GM19438 (cell line): ENCODE measurements at regions not wholly inside any gene's neighbourhood (a gene's known extent, or its start where the extent isn't known, plus 50 kb on each side); places are given as distances from the start of the nearest gene placed in this dataset.
"Not testable (repeated sequence)": the region's sequence is repeated elsewhere in the genome, so short reads cannot be mapped to it uniquely, and the experiment has no call there.

Experiments
- ATAC-seq: cut with Tn5 transposase; IDR thresholded peaks from one replicate; pipeline ENCODE4 v1.9.1; 2021; ENCODE audit warnings: low read depth; ENCODE audit not compliant: unreplicated experiment

DNA sequence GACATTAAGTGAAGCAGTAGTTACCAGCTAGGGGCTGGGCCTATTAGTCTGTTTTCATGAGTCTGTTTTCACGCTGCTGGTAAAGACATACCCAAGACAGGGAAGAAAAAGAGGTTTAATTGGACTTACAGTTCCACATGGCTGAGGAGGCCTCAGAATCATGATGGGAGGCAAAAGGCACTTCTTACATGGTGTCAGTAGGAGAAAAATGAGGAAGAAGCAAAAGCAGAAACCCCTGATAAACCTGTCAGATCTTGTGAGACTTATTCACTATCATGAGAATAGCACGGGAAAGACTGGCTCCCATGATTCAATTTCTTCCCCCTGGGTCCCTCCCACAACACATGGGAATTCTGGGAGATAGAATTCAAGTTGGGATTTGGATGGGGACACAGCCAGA is 108.0 kb upstream of the LNX1 start:
- ATAC-seq, result not testable (repeated sequence)

DNA sequence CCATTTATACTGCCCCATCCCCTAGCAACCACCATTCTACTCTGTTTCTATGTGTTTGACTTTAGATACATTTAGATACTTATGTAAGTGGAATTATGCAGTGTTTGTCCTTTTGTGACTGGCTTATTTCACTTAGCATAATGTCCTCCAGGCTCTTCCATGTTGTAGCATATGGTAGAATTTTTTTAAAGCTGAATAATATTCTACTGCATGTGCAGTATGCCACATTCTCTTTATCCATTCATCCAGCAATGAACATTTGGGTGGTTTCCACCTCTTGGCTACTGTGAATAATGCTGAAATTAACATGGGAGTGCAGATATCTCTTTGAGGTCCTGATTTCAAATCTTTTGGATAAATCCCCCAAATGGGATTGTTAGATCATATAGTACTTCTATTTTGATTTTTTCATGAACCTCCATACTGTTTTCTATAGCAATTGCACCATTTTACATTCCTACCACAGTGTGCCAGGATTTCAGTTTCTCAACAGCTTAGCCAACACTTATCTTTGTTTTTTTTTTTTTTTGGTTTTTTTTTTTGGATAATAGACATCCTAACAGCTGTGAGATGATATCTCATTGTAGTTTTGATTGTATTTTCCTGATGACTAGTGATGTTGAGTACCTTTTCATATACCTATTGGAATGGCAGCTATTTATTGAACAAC is 105.9 kb upstream of the LNX1 start:
- no peak for ATAC-seq

DNA sequence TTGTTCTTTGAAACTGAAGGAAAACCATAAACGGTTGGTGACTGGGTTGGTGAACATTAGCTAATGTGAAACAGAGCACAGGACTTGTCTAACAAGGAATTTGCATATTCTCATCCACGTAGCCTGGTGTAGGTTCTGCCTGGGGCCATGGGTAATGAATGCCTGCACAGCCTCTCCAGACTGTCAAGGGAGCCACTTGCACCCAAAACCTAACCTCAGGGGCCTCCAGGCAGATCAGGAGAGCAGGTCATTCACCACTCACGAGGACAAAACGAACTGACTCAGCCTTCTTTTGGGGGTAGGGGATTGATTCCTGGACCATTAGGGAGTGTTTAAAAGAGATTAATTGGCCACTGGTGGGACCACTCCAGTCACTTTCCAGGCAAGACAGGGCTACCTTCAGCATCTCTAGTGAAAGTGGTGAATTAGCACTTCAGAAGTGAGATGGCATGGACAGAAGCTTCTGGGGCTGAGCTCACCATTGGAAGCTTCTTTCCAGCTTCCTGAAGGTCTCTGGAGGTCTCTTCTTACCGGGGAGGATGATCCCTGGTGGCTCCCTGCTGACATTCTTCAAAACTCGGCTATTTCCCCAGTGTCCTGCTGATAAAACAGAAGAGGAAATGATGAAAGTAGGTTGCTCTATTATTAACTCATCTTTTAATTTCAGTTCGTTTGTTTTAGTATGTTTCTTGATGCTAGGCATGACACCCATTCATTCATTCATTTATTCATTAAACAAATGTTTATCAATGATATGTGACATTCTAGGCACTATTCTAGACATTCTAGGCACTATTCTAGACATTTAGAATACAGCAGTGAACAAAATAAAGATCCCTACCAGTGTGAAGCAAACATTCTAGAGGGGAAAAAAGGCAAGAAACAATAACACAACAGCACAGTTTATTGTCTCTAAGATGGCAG is 104.5 kb upstream of the LNX1 start:
- peak; percentile 80 for ATAC-seq

DNA sequence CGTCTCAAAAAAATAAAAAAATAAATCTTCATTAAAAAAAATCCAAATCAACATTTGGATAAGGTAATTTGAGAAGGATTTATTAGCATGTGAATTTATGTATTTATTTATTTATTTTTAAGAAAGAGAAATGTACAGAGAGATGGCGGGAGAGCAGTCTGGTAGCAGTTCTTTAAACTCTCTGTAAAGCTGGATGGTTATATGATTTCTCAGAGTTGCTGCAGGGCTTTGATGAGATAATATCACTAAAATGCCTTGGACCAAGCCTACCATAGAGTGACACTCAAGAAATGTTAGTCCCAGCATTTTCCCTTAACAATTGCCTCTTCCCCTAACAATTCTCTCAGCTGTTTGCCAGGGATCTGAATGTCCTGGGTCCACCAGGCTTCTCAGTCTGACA is 103.4 kb upstream of the LNX1 start:
- ATAC-seq, result no peak

DNA sequence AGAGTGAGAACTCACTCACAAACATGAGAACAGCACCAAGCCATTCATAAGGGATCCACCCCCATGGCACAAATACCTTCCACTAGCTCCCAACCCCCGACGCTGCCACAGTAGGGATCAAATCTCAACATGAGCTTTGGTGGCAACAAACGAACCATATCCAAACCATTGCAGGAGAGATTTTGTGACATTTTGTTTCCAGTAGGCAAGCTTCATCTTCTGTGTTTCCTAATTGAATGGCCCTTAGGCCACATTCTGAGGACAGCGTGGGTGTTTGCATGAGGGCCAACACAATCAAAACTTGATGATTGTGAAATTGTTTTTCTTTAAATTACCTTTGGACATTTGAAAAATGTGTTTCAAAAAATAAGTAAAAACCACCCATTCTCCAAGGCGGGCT is 102.6 kb upstream of the LNX1 start:
- ATAC-seq, result no peak

DNA sequence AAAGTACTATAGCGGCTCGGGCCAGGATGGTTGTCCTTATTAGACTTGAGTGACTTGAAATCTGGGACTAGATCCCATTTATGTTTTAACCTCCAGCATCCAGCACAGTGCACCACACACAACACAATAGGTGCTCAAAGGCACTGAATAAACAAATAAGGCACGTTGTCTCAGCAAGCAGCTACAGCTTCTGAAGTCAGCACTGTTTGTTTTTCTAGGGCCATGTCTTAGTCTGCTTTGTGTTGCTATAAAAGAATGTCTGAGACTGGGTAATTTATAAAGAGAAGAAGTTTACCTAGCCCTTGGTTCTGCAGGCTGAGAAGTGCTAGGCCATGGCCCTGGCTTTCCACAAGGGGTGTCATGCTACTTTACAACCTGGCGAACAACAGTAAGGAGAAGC is 102.1 kb upstream of the LNX1 start:
- ATAC-seq, result no peak

DNA sequence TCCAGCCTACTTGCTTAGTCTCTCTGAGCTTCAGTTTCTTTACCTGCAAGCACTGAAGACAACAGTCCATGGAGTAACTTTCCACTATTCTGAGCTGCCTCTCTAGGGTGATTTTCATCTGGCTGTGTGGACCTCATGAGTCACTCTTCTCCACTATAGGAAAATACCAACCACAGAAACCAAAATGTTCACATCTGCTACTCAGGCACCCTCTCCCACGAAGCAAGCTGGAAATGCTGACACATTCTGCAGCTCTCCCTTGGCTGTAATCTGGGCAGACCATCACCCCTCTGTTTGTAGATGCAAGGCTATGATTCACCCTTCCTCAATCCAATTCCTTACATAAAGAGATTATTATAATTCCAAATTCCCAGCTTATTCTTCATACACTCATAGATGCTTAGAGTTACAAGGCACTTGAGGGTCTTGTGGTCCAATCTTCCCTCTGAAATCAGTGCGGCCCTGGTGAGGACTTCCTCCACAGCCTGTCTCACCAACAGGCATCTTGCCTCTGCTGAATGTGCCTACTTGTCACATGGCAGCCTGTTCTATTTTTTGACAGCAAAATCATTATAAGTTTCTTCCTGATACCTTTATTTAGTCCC is 97.0 kb upstream of the LNX1 start:
- ATAC-seq, result peak; percentile 75

DNA sequence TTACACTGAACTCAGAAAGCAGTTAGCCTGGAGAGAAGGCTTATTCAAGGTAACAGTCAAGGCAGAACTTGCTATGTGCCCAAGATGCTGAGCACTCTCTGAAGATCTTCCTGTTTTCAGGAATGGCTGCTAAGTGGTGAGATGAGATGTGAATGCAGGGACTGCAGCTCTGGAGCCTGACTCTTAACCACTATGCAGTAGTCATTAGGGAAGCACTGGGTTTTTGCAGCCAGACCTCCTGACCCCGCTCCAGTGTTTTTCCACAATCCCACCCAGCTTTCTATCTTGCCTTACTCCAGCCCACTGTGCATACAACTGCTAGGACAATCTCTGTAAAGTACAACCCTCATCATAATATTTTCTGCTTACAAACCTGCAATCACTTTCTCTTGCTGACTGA is 95.2 kb upstream of the LNX1 start:
- ATAC-seq, result no peak

DNA sequence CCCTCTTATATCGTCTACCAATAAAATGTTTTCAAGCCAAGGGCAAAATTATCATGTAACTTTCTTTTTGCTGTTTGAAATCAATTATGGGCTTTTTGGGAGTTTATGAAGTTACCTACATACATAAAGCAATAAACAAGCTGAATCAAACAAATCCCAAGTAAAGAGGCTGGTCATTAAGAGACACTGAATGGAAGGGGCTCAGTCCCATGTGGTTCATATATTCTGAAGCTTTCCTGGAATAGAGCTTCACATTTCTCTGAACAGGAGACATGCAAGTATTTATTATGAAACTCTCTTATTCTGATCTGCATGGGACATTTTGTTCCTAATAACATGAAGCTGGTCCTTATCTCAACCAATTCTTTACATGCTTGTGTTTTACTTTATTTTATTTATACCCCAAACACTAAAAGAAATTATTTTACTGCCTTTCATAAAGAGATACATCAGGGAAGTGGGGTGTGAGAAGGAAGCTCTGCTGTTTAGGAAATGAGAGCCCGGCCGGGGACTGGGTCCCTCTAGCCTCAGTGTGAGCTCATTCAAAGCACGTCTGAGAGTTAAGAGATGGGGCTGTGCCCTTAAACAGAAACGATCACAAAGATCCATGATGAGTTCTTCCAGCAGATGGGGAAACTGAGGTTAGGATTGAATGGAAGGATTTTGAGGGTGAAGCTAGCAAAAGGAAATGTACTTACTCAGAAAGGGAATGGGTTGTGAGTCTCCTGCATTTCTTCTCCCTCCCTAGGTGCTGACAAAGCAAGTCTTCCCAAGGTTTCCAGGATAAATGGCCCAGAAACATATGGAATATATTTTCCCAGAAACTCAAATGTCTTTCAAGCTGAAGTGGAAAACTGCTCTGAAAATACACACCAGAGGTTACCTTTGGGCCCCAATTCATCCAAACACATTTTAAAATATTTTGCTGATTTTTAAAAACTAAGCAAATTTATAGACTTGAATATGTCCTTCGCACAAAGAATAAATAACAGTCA is 93.1 kb upstream of the LNX1 start:
- no peak for ATAC-seq

DNA sequence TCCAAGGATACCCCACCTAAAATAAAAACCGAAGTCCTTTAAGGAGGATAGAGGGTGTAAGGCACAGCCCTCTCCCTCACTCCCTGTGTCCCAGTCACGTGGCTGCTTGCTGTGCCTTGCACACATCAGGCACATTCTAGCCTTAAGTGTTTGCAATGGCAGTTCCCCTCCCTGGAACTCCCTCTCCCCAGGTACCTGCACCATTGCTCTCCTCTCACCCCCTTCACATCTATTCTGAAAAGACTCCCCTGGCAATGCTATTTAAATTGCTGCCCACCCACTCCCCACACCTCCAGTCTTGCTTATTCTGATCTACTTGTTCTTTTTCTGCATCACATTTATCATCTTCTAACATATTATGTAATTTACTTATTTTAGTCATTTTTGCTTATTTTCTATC is 91.6 kb upstream of the LNX1 start:
- ATAC-seq, result no peak

DNA sequence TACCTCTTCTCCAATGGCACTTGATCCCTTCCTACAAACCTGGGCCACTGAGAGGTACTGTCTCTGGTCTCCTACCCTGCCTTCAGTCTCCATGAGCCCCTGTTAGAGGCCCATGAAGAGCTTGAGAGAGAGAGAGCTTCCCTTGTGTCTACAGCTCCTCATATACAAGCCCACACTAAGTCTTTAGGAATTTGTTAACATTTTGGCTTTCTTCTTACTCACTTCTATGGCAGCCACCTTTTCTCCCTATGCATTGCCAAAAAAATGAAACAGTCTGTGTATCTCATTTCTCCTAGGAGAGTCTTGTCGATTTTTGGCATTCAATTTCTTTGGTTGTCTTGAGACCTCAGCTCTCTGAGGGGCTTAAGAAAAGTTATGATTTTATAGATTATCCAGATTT is 90.9 kb upstream of the LNX1 start:
- ATAC-seq, result no peak

DNA sequence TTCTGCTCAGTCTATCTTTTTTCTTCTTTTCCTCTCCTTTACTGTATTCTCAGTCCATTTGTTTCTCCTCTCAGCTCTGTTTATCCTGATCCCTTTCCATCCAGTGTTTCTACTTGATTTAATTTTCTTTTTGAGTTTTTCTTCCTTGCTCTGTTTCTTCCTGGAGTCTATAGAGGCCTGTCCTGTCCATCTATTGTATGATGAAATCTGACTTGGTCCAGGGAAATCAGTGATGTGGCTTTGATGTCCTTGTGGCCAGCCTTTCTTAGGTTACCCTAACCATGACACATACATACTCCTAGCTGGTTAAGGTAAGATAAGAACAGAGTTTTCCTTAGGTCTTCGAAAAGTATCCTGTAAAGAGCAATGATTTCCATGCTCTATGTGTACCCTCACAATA is 89.3 kb upstream of the LNX1 start:
- no peak for ATAC-seq

DNA sequence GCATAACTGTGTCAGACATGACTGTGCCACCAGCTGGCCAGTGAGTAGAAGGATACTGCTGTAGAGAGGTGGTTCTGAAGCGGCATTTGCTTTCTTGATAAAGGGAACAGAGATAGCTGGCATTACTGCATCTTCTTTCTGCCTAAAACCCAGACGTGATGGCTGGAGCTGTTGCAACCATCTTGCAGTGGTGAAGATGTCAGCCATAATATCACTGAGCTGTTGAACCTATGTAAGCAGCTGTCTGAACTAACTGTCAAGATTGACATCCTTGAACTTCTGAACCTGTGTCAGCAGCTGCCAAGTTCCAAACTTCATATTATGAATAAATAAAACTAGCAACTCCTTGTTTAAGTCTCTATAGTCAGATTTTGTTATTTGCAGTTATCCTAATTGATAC is 88.9 kb upstream of the LNX1 start:
- no peak for ATAC-seq

DNA sequence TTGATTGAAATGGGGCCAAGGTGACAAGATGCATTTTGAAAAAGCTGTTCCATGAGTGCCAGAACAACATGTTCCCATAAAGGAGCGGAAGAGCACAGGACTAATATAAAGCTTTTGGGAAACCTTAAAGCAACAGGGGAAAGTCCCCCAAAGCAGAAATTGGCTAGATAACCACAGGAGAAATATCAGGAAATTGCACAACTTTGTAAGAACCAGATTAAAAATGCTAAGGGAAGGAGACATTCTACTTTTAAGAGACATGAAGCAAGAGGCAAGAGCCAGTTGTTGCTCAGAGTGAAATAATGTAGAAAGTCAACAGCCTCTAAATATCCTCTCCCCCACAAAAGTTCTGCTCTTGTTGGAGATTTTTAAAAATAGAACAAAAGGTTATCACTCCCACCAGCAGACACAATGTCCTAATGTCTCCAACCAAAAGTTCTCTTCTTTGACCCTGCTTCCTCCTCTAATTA is 85.2 kb upstream of the LNX1 start:
- no peak for ATAC-seq

DNA sequence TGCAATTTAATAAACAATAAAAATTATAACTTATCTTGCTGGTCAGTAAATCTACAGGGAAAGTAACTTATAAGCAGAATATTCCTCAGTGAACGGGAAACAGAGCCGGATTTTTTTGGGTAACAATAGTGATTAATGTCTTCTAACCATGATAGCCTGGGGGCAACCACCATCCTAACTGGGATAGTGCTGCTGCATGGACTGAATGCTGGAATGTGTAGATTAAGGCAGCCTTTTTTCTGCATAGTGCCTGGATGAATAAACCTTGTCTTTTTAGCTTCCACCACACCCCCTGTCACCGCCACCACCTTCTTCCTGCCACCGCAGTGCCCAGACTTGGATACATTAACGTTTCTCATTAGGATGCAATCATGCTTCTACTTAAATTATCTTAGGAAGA is 83.6 kb upstream of the LNX1 start:
- ATAC-seq, result no peak

DNA sequence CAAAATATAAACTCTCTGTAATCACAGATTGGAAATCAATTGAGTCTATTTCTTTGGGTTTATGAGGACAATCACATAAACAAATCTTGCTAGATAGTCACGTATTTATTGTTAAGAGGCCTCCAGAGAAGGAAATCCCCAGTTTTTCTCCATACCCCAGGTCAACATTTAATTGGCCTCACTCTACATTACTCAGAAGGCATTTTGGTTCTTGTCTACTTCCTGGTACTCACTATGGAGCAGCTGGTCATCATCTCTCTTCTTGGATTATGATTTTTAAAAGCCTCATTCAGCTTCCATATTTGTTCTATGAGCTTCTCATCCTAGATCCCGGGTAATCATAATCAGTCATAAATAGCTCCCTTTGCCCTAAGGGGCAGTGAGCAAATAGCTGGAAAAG is 81.6 kb upstream of the LNX1 start:
- ATAC-seq, result no peak

DNA sequence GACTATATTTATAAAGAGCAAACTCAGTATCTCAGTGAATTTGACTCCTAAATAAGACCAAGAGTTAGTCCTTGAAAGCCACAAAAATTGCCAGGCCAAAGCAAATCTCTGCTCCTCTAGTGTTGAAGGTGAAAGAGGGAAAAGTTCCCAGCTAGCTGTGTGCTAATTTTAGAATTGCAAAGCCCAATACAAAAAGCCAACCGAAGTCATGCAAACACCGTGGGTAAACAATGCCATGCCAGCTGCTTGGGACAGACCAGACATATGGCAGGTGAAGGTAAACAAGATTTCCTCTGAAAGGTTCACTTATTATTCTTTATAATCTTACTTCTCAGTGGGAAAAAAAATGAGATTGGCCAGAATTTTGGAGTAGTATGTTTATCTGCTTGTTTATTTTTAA is 80.5 kb upstream of the LNX1 start:
- ATAC-seq, result no peak

DNA sequence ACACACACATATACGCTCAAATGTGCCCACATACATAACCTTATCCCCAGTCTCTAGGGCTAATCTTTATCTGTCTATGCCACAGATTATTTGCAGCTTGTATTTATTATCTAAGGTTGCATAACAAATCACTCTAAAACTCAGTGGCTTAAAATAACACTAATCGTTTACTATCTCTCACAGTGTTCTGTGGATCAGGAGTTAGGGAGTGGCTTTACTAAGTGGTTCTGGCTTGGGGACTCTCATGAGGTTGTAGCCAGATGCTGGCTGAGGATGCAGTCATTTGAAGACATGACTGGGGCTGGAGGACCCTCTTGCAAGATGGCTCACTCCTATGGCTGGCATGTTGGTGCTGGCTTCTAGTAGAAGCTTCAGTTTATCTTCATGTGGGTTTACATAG is 68.5 kb upstream of the LNX1 start:
- ATAC-seq, result no peak

DNA sequence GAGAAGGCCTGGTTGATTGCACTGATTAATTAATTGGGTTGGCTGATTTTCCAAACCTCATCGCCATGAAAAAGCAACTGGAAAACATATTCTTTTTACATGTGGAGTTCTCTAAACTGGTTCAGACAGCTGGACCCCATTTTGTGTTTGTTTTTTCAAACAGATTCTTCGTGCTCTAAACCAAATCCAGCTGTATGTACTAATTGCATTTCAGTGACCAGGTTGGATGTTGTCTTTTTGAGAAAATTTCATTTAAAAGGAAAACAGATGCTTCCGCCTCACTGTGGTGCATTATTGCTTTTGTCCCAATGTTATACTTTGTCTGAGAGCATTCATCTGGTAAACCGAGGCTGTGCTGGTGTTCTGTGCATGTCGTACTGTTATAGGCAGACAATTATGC is 67.8 kb upstream of the LNX1 start:
- no peak for ATAC-seq

DNA sequence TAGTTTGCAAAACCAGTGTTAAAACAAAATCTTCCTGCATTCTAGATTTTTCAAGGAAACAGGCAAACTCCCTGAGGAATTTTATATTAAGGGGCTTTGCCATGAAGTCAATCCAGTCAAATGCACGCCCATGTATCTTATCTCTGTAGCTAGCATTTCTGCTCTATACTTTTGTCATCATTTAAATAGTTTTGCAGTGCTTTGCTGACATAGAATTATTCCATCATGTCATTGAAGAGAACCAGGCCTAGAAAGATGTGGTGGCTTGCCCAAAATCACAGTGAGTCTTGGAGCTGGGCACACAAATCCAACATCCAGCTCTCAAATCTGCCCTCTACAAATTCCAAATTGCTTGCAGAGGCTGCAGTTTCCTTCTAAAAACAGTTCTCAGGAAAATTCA is 66.7 kb upstream of the LNX1 start:
- no peak for ATAC-seq
